ENCODE measurements at regions not wholly inside any gene's neighbourhood (a gene's known extent, or its start where the extent isn't known, plus 50 kb on each side); places are given as distances from the start of the nearest gene placed in this dataset.
"Not testable (repeated sequence)": the region's sequence is repeated elsewhere in the genome, so short reads cannot be mapped to it uniquely, and the experiment has no call there.

- intact Hi-C loops (cut with micrococcal nuclease): no loop called here
Measured at GRCh38 chr15:93759629-93760028, 471.7 kb upstream of the MCTP2 start.

DNA sequence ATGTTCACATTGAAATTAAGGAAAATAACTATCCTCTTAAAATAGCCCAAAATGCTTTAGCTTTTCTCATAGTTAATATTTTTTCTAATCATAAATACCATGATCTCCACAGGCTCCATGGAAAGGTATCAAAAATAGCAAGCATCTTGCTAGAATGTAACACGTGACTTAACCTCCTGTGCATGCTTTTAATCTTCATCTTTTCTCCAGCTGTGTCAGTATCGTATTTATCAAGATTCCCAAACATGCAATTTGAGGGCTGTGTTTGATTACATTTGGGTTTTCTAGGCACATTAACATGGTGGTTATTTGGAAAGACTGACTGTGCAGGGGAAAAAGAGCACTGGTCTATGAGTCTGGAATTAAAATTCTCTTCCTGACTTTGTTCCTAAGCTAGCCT lies 472.5 kb upstream of the MCTP2 start:
- intact Hi-C loops (cut with micrococcal nuclease): no loop called here

GRCh38 chr15:93748710-93749109 lies 482.7 kb upstream of the MCTP2 start:
- intact Hi-C loops (cut with micrococcal nuclease): no loop called here

- intact Hi-C loops (cut with micrococcal nuclease): not testable (repeated sequence)
Measured at GRCh38 chr15:93734976-93735375, 496.4 kb upstream of the MCTP2 start.

GRCh38 chr15:93730724-93731123 lies 500.6 kb upstream of the MCTP2 start:
- intact Hi-C loops (cut with micrococcal nuclease): no loop called here

GRCh38 chr15:93722165-93722564 lies 509.2 kb upstream of the MCTP2 start:
- intact Hi-C loops (cut with micrococcal nuclease): no loop called here

GRCh38 chr15:93720607-93721006 lies 510.8 kb upstream of the MCTP2 start:
- intact Hi-C loops (cut with micrococcal nuclease): no loop called here

DNA sequence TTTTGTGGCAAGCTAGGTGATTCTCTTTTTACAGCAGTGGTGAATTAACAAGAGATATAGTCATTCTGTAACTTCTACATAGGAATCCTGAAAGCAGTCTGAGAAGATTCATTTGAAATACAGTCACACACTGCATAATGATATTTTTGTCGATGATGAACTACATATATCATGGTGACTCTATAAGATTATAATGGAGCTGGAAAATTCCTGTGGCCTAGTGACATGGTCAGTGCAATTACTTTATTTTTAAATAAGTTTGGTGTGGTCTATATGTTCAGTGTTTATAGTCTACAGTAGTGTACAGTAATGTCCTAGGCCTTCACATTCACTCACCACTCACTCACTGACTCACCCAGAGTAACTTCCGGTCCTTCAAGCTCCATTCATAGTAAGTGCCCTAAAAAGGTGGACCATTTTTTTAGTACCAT lies 511.4 kb upstream of the MCTP2 start:
- intact Hi-C loops (cut with micrococcal nuclease): no loop called here

DNA sequence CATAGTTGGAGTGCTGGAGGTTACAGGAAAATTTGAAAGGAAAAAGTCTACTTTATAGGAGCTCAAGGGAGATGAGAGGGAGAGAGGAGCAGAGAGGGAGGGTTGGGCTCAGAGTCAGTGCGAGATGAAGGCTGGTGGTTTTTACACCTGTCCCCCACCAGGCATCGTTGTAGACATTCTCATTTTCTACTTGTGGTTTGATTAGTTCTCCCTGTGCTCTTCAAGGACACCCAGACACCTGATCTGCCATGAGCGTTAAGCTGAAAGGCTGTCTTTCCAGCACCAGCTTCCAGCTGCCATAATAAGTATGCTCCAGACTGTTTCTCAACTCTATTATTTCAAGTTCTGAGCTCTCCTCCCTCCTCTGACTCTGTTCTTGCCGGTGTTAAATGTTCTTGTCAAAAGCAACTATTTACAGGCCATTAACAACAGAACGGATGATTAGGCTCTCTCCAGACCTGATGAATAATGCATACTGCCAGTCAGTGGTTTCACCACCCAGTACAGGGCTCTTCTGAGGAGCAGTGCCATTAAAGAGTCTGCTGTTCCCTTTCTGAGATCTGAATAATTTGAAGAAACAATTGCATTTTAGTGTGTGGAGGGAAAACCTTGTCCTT lies 514.6 kb upstream of the MCTP2 start:
- intact Hi-C loops (cut with micrococcal nuclease): no loop called here

- intact Hi-C loops (cut with micrococcal nuclease): no loop called here
Measured at GRCh38 chr15:93709708-93710107, 521.7 kb upstream of the MCTP2 start.

- intact Hi-C loops (cut with micrococcal nuclease): no loop called here
Measured at GRCh38 chr15:93708724-93709445, 522.5 kb upstream of the MCTP2 start.

DNA sequence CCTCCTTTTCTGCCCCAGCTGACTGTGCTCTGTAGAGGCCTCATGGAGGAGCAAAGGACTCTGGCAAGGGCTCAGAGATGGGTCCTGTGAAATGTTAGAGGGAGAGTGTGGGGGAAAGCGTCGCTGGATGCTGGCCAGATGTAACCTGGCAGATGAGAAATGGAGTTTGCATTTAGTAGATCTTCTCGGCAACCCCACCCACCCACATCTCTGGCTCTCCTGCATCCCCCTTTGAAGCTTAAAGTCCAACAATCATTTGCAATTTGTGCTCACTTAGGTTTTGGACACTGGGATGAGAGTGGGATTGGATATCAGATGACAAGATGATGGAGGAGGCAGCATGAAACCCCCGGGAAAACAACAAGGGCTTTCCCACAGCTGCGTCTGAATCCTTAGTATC lies 523.6 kb upstream of the MCTP2 start:
- intact Hi-C loops (cut with micrococcal nuclease): no loop called here

GRCh38 chr15:93706495-93707292 lies 524.7 kb upstream of the MCTP2 start:
- intact Hi-C loops (cut with micrococcal nuclease): no loop called here

- intact Hi-C loops (cut with micrococcal nuclease): no loop called here
Measured at GRCh38 chr15:93705753-93706455, 525.5 kb upstream of the MCTP2 start.

GRCh38 chr15:93703092-93703739 lies 528.1 kb upstream of the MCTP2 start:
- intact Hi-C loops (cut with micrococcal nuclease): no loop called here

- intact Hi-C loops (cut with micrococcal nuclease): no loop called here
Measured at GRCh38 chr15:93700051-93700450, 531.3 kb upstream of the MCTP2 start.

- intact Hi-C loops (cut with micrococcal nuclease): no loop called here
Measured at GRCh38 chr15:93694033-93694432, 537.3 kb upstream of the MCTP2 start.

DNA sequence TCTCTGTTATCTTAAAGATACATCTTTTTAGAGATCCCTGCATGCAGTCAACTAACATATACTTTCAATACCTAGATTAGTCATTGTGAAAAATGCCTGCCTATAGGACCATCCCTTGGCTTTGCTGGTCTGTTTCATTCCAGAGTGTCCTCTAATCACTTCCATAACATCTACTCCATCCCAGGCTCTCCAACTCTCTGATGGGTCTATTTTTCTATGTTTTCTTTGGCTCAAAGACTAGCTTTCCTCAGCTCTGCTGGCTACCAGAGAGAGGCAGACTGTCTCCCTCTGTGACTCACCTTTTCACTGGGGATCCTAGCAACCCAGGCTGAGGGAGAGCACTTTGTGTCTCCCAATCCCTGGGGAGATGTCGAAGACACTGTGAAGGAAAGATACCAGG lies 547.7 kb upstream of the MCTP2 start:
- intact Hi-C loops (cut with micrococcal nuclease): no loop called here

DNA sequence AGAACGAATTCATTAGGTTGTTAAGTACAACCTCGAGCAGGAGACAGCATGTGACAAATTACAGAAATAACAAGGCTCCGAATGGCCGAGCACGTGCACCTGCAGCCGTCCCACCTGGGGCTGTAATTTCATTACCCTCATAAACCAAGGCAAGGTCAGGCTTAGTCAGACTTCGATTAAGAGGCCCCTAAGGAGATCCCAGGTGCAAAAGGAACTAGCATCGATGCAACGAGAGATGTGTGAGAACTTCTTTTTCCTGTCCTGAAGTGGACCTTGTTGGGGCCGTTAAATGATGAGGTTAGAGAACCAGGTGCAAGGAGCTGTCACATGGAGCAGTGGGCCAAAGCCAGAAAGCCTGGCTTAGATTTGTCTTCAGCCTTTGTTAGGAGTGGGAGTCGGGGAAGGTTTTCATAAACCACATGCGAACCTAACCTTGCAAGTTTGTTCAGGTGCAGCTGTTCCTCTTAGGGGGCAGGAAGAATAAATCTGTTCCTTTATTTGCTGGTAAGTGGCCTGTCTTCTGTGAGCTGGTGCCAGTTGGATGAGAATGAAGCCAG lies 559.9 kb upstream of the MCTP2 start:
- intact Hi-C loops (cut with micrococcal nuclease): no loop called here

GRCh38 chr15:93670931-93671330 lies 560.4 kb upstream of the MCTP2 start:
- intact Hi-C loops (cut with micrococcal nuclease): no loop called here
